K562 (cell line): ENCODE measurements at regions not wholly inside any gene's neighbourhood (a gene's known extent, or its start where the extent isn't known, plus 50 kb on each side); places are given as distances from the start of the nearest gene placed in this dataset.

Experiments
- ATAC-seq: fragments of 200-7000 bp; cut with Tn5 transposase; 3 replicates; pipeline ENCODE4 v1.9.1; 2020; ENCODE audit warnings: moderate library complexity
- BruUV-seq: library from RNA; stranded (reverse); fragments of 400-500 nt; replicated peaks from 2 replicates; lab custom pipeline; 2021; lab: Mats Ljungman, UMichigan
- CTCF ChIA-PET: fragments of 300-600 bp; formaldehyde crosslinking; extraction: SDS; loops from one replicate; lab custom pipeline; 2021; ENCODE audit warnings: low intra/inter-chr PET ratio; lab: Yijun Ruan, JAX
- POLR2A ChIA-PET: fragments of 300-600, 350-650 bp; sonication (Branson Sonifier 250); formaldehyde crosslinking; extraction: SDS; loops from one replicate; lab custom pipeline; 2021; ENCODE audit warnings: antibody characterized with exemption, inconsistent platforms; lab: Yijun Ruan, JAX
- DNase-seq, 4 experiments: peaks; one replicate each; pipeline versions ENCODE4 v3.0.0 to v3.0.0-alpha.2; 2011 to 2018; ENCODE audit warnings: low spot score in 3 of 4, mixed read lengths in 3 of 4; ENCODE audit errors: extremely low read depth in 1 of 4
- FAIRE-seq: peaks from 2 replicates; lab custom pipeline; 2011; peaks lifted over from hg19 to GRCh38; lab: Jason Lieb, UNC
- H2AFZ ChIP-seq: 2 replicates; pipeline ENCODE4 v1.6.0; 2011; ENCODE audit warnings: low read depth, low read length, control low read depth, inconsistent platforms
- H3K27ac ChIP-seq: fragments of 200-600 bp; 3 replicates; pipeline ENCODE4 v1.8.0; 2011; ENCODE audit warnings: low read depth, mild to moderate bottlenecking, control low read depth, inconsistent platforms, low read length, moderate library complexity, mixed read lengths; ENCODE audit errors: extremely low read depth
- H3K27me3 ChIP-seq, 2 experiments: fragments of 300-600 bp in 1 of 2; 2 replicates in 1 of 2; 3 replicates in 1 of 2; pipeline versions ENCODE4 v1.6.0 to v1.8.0; 2011; ENCODE audit warnings: inconsistent platforms in 2 of 2, low read length in 2 of 2, mild to moderate bottlenecking in 1 of 2, mixed read lengths in 1 of 2, moderate library complexity in 1 of 2; ENCODE audit not compliant: control insufficient read depth in 2 of 2, insufficient read depth in 2 of 2
- H3K36me3 ChIP-seq: fragments of 300-600 bp; 3 replicates; pipeline ENCODE4 v1.8.0; 2011; ENCODE audit warnings: mild to moderate bottlenecking, low read length, inconsistent platforms; ENCODE audit not compliant: control insufficient read depth, insufficient read depth
- H3K4me1 ChIP-seq, 2 experiments: fragments of 200-600 bp in 1 of 2; replicated peaks in 1 of 2; 2 replicates in 1 of 2; 3 replicates in 1 of 2; pipeline versions ENCODE4 v1.5.1 to v1.8.0; 2011; ENCODE audit warnings: inconsistent platforms in 2 of 2, low read length in 2 of 2, mild to moderate bottlenecking in 1 of 2, mixed read lengths in 1 of 2, moderate library complexity in 1 of 2; ENCODE audit not compliant: control insufficient read depth in 2 of 2, insufficient read depth in 2 of 2
- H3K4me2 ChIP-seq: 2 replicates; pipeline ENCODE4 v1.6.1; 2011; ENCODE audit warnings: low read length, control low read depth, inconsistent platforms, mixed read lengths; ENCODE audit not compliant: insufficient read depth
- H3K4me3 ChIP-seq: fragments of 200-600 bp; sonication (generic), shearing (Covaris generic); 2 replicates; pipeline ENCODE4 v1.5.1; 2016; ENCODE audit warnings: control low read depth, inconsistent platforms
- H3K79me2 ChIP-seq: fragments of 200-600 bp; 3 replicates; pipeline ENCODE4 v1.8.0; 2011; ENCODE audit warnings: low read length, inconsistent platforms; ENCODE audit not compliant: control insufficient read depth, insufficient read depth
- H3K9ac ChIP-seq, 2 experiments: 2 replicates each; pipeline versions ENCODE4 v1.6.0 to v1.6.1; 2011; ENCODE audit warnings: low read depth in 2 of 2, low read length in 2 of 2, control low read depth in 1 of 2, inconsistent platforms in 1 of 2, mild to moderate bottlenecking in 1 of 2, mixed read lengths in 1 of 2; ENCODE audit not compliant: insufficient read depth in 1 of 2
- H3K9me1 ChIP-seq: one replicate; pipeline ENCODE4 v1.6.0; 2011; ENCODE audit warnings: inconsistent platforms, mild to moderate bottlenecking, low read length, moderate library complexity; ENCODE audit not compliant: control insufficient read depth, insufficient read depth
- H3K9me3 ChIP-seq: replicated peaks from 2 replicates; pipeline ENCODE4 v1.5.1; 2011; ENCODE audit warnings: low read depth, low read length, inconsistent platforms; ENCODE audit not compliant: control insufficient read depth, insufficient read depth
- H4K20me1 ChIP-seq: replicated peaks from 2 replicates; pipeline ENCODE4 v1.6.1; 2011; ENCODE audit warnings: low read length, inconsistent platforms, mixed read lengths; ENCODE audit not compliant: control insufficient read depth, insufficient read depth
- CAMTA2 ChIP-seq: fragments of 250-450 bp; sonication (Bioruptor Pico); conservative IDR thresholded peaks from 2 replicates; pipeline ENCODE4 v1.5.1; 2022
- CTBP1 ChIP-seq: fragments of 450-650 bp; IDR thresholded peaks from 2 replicates; pipeline ENCODE4 v1.6.1; 2016; ENCODE audit warnings: borderline replicate concordance
- EZH2 ChIP-seq: IDR thresholded peaks from 2 replicates; pipeline ENCODE4 v1.6.1; 2012; ENCODE audit warnings: low read depth, mild to moderate bottlenecking, inconsistent platforms, low read length, borderline replicate concordance
- FOXA3 ChIP-seq, 2 experiments: fragments of 450-650 bp in 1 of 2; sonication (generic) in 1 of 2; formaldehyde crosslinking; IDR thresholded peaks in 1 of 2; conservative IDR thresholded peaks in 1 of 2; 2 replicates each; pipeline versions ENCODE4 v1.4.0 to v1.8.0; 2020 to 2022; ENCODE audit warnings: mild to moderate bottlenecking in 2 of 2, missing genetic modification reagents in 1 of 2
- GATA2 ChIP-seq: sonication (generic); formaldehyde crosslinking; IDR thresholded peaks from 2 replicates; pipeline ENCODE4 v1.4.0; 2020; ENCODE audit warnings: mild to moderate bottlenecking, missing genetic modification reagents
- LEF1 ChIP-seq: fragments of 450-650 bp; IDR thresholded peaks from 2 replicates; pipeline ENCODE4 v1.6.1; 2016; ENCODE audit warnings: mild to moderate bottlenecking
- POLR2A ChIP-seq: fragments of 450-650 bp; conservative IDR thresholded peaks from 2 replicates; pipeline ENCODE4 v1.6.1; 2016
- SMAD2 ChIP-seq: fragments of 150-350 bp; IDR thresholded peaks from 2 replicates; pipeline ENCODE4 v1.6.1; 2014; ENCODE audit warnings: low read depth, mild to moderate bottlenecking, low read length
- TGIF2 ChIP-seq: sonication (generic); formaldehyde crosslinking; IDR thresholded peaks from 2 replicates; pipeline ENCODE4 v1.8.1; 2022; ENCODE audit warnings: mild to moderate bottlenecking, missing genetic modification reagents, moderate library complexity
- ZBED1 ChIP-seq: IDR thresholded peaks from 2 replicates; pipeline ENCODE4 v1.6.1; 2014
- WGBS: fragments of 100-300 bp; shearing (Covaris generic); methylation state at CpG from one replicate; pipeline ENCODE4 v1.1.6; 2016; ENCODE audit warnings: low coverage, mixed read lengths; ENCODE audit not compliant: insufficient coverage; ENCODE audit errors: missing lambda C conversion rate; 5-methylcytosine and 5-hydroxymethylcytosine counted together
- in situ Hi-C: fragments of 300-500 bp; cut with MboI; formaldehyde crosslinking; loops from 4 replicates; pipeline ENCODE4 v1.15.0; 2018; ENCODE audit warnings: inconsistent platforms, mixed read lengths
- intact Hi-C: fragments of 100-400 bp; cut with micrococcal nuclease; formaldehyde crosslinking; loops from 2 replicates; pipeline ENCODE4 v1.14.2; 2022
- TF ChIP-seq, protein P1 (sequence below): sonication (generic); formaldehyde crosslinking; IDR thresholded peaks from 2 replicates; pipeline ENCODE4 v1.8.1; 2022; ENCODE audit warnings: missing genetic modification reagents
- TF ChIP-seq, protein P2 (sequence below): sonication (generic); formaldehyde crosslinking; IDR thresholded peaks from 2 replicates; pipeline ENCODE4 v1.8.0; 2023; ENCODE audit warnings: mild to moderate bottlenecking, missing genetic modification reagents

DNA sequence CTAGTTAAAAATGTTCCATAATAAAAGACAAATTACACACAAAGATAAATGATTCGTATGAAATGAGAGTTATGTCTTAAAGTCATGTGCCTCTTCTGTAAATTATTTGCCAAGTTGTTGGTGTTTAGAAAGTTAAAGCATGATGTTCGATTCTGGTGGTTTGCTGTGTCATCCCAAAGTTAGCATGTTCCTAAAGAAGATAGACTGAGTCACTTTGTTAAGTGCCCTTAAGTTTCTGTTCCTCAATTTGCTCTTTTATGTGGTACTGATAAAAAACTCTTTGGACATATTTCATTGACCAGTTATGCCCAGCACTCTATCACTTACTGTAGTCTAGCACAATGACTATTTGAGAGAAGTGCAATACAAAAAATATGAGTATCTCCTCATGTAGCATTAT lies 366.9 kb upstream of the ZNF608 start:
- Histone ChIP-seq H3K27ac (no peak overlapping the region), H3K9me3 (no peaks in the 10 kb centered on the region), H3K79me2 (no peaks in the 10 kb centered on the region), H3K4me2 (no peak overlapping the region), H2AFZ (no peak overlapping the region), H3K9me1 (no peaks in the 10 kb centered on the region), H3K27me3 (no peaks in the 10 kb centered on the region), H4K20me1 (no peaks in the 10 kb centered on the region), H3K4me1 (no peaks in the 10 kb centered on the region), H3K36me3 (no peaks in the 10 kb centered on the region), H3K9ac (no peak overlapping the region), H3K4me3 (no peak overlapping the region)
- DNase-seq (no peak), ATAC-seq (no peak), FAIRE-seq (peak; percentile 19)
- POLR2A ChIA-PET, result no interaction called here
- no TSS peak for BruUV-seq
- CTCF ChIA-PET, result no interaction called here
- in situ Hi-C loops (no loop called here), intact Hi-C loops (no loop called here)
- TF ChIP-seq, protein P1, sequence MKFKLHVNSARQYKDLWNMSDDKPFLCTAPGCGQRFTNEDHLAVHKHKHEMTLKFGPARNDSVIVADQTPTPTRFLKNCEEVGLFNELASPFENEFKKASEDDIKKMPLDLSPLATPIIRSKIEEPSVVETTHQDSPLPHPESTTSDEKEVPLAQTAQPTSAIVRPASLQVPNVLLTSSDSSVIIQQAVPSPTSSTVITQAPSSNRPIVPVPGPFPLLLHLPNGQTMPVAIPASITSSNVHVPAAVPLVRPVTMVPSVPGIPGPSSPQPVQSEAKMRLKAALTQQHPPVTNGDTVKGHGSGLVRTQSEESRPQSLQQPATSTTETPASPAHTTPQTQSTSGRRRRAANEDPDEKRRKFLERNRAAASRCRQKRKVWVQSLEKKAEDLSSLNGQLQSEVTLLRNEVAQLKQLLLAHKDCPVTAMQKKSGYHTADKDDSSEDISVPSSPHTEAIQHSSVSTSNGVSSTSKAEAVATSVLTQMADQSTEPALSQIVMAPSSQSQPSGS (CRISPR knock-in tag), result no peak
- no peak for TF ChIP-seq ZBED1
- WGBS, result 0% methylated on average over 2 of the region's 2 CpGs

DNA sequence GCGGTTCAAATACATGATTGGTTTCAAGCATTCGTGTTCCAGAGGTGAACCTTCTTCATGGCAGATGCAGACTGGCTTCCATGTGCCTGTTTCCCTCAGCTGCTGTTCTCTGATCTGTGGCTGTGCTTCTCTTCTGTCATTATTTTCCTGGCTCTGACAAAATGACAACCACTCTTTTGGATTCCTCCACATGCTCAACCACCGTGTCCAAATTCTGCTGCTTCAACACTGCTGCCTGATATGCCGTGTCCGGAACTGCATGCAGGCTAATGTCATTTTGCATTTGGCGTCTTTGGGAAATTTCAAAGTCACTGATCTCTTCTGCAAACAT lies 368.7 kb upstream of the ZNF608 start:
- H4K20me1 ChIP-seq, result no peaks in the 10 kb centered on the region
- CTCF ChIA-PET, result no interaction called here
- intact Hi-C loops (no loop called here), in situ Hi-C loops (no loop called here)
- no peak for DNase-seq
- H3K27ac ChIP-seq, result no peak overlapping the region
- no peak overlapping the region for H3K4me2 ChIP-seq
- no peaks in the 10 kb centered on the region for H3K9me1 ChIP-seq
- no peak for ATAC-seq
- 2% methylated on average over 6 of the region's 6 CpGs for WGBS
- POLR2A ChIA-PET, result no interaction called here
- no peaks in the 10 kb centered on the region for H3K36me3 ChIP-seq
- H3K27me3 ChIP-seq, result no peaks in the 10 kb centered on the region
- H3K4me1 ChIP-seq, result no peaks in the 10 kb centered on the region
- H3K79me2 ChIP-seq, result no peaks in the 10 kb centered on the region
- FAIRE-seq, result no peak
- H3K9ac ChIP-seq, result no peak overlapping the region
- no peak overlapping the region for H2AFZ ChIP-seq
- no TSS peak for BruUV-seq
- no peaks in the 10 kb centered on the region for H3K9me3 ChIP-seq
- H3K4me3 ChIP-seq, result no peak overlapping the region
- no peak for TF ChIP-seq GATA2 (CRISPR knock-in tag)
- TF ChIP-seq FOXA3 (CRISPR knock-in tag; conservative IDR thresholded peaks at IDR 0.05 in 1 of 2, IDR thresholded peaks at IDR 0.05 in 1 of 2), result no peak
- TF ChIP-seq CTBP1, result no peak
- TF ChIP-seq LEF1, result no peak
- no peak for TF ChIP-seq POLR2A
- TF ChIP-seq CAMTA2 (CRISPR knock-in tag), result no peak
- TF ChIP-seq TGIF2 (CRISPR knock-in tag), result no peak
- TF ChIP-seq SMAD2, result no peak
- no peak for TF ChIP-seq EZH2
- TF ChIP-seq, protein P2, sequence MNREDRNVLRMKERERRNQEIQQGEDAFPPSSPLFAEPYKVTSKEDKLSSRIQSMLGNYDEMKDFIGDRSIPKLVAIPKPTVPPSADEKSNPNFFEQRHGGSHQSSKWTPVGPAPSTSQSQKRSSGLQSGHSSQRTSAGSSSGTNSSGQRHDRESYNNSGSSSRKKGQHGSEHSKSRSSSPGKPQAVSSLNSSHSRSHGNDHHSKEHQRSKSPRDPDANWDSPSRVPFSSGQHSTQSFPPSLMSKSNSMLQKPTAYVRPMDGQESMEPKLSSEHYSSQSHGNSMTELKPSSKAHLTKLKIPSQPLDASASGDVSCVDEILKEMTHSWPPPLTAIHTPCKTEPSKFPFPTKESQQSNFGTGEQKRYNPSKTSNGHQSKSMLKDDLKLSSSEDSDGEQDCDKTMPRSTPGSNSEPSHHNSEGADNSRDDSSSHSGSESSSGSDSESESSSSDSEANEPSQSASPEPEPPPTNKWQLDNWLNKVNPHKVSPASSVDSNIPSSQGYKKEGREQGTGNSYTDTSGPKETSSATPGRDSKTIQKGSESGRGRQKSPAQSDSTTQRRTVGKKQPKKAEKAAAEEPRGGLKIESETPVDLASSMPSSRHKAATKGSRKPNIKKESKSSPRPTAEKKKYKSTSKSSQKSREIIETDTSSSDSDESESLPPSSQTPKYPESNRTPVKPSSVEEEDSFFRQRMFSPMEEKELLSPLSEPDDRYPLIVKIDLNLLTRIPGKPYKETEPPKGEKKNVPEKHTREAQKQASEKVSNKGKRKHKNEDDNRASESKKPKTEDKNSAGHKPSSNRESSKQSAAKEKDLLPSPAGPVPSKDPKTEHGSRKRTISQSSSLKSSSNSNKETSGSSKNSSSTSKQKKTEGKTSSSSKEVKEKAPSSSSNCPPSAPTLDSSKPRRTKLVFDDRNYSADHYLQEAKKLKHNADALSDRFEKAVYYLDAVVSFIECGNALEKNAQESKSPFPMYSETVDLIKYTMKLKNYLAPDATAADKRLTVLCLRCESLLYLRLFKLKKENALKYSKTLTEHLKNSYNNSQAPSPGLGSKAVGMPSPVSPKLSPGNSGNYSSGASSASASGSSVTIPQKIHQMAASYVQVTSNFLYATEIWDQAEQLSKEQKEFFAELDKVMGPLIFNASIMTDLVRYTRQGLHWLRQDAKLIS (CRISPR knock-in tag), result no peak
